PC-9 (cell line): ENCODE measurements at regions not wholly inside any gene's neighbourhood (a gene's known extent, or its start where the extent isn't known, plus 50 kb on each side); places are given as distances from the start of the nearest gene placed in this dataset.

Source experiments
- BruUV-seq: library from RNA; stranded (reverse); fragments of 400-500 nt; replicated peaks from 2 replicates; lab custom pipeline; 2021; lab: Mats Ljungman, UMichigan
- CTCF ChIA-PET: fragments of 300-600 bp; sonication (Branson Sonifier 250); formaldehyde crosslinking; loops from one replicate; lab custom pipeline; 2022; ENCODE audit warnings: antibody characterized with exemption; lab: Charles Lee
- POLR2A ChIA-PET: fragments of 300-600 bp; sonication (Branson Sonifier 250); formaldehyde crosslinking; loops from one replicate; lab custom pipeline; 2022; ENCODE audit warnings: antibody characterized with exemption; ENCODE audit not compliant: unreplicated experiment; lab: Charles Lee
- DNase-seq, 2 experiments: peaks; one replicate each; pipeline versions ENCODE4 v3.0.0 to v3.0.0-alpha.2; 2015 to 2022; ENCODE audit warnings: mixed read lengths in 1 of 2
- H2AFZ ChIP-seq: fragments of 200-600 bp; sonication (generic); 2 replicates; pipeline ENCODE4 v1.8.1; 2017; ENCODE audit warnings: antibody characterized with exemption
- H3F3A ChIP-seq: fragments of 200-600 bp; sonication (generic); 2 replicates; pipeline ENCODE4 v1.8.1; 2017; ENCODE audit warnings: antibody characterized with exemption, mild to moderate bottlenecking, low read depth; ENCODE audit not compliant: insufficient read depth
- H3K27ac ChIP-seq: fragments of 200-600 bp; sonication (generic); 2 replicates; pipeline ENCODE4 v1.6.1; 2016; ENCODE audit warnings: mixed run types
- H3K27me3 ChIP-seq: fragments of 200-600 bp; sonication (generic); 2 replicates; pipeline ENCODE4 v1.6.1; 2016; ENCODE audit warnings: low read depth, mixed run types; ENCODE audit not compliant: insufficient read depth
- H3K36me3 ChIP-seq: fragments of 200-600 bp; sonication (generic); 2 replicates; pipeline ENCODE4 v1.6.1; 2016; ENCODE audit warnings: low read depth, mixed run types
- H3K4me1 ChIP-seq: fragments of 200-600 bp; sonication (generic); replicated peaks from 2 replicates; pipeline ENCODE4 v1.6.1; 2016; ENCODE audit warnings: mixed run types; ENCODE audit not compliant: insufficient read depth
- H3K4me2 ChIP-seq: fragments of 200-600 bp; sonication (generic); 2 replicates; pipeline ENCODE4 v1.6.1; 2017; ENCODE audit warnings: mixed run types
- H3K4me3 ChIP-seq: fragments of 200-600 bp; sonication (generic); 2 replicates; pipeline ENCODE4 v1.6.1; 2016; ENCODE audit warnings: mixed run types
- H3K79me2 ChIP-seq: fragments of 200-600 bp; sonication (generic); 2 replicates; pipeline ENCODE4 v1.6.1; 2017; ENCODE audit warnings: low read depth, mixed run types
- H3K9me2 ChIP-seq: fragments of 200-600 bp; sonication (generic); 2 replicates; pipeline ENCODE4 v1.8.1; 2017; ENCODE audit warnings: mild to moderate bottlenecking; ENCODE audit not compliant: insufficient read depth
- H3K9me3 ChIP-seq: fragments of 200-600 bp; sonication (generic); 2 replicates; pipeline ENCODE4 v1.8.1; 2016; ENCODE audit warnings: low read depth; ENCODE audit not compliant: insufficient read depth
- H4K20me1 ChIP-seq: fragments of 200-600 bp; sonication (generic); 2 replicates; pipeline ENCODE4 v1.8.1; 2017; ENCODE audit not compliant: insufficient read depth
- EZH2 ChIP-seq: fragments of 200-600 bp; sonication (generic); IDR thresholded peaks from 2 replicates; pipeline ENCODE4 v1.8.0; 2017; ENCODE audit warnings: antibody characterized with exemption, low read depth
- intact Hi-C: fragments of 100-400 bp; cut with micrococcal nuclease; formaldehyde crosslinking; loops from one replicate; pipeline ENCODE4 v1.10.0; 2022; ENCODE audit not compliant: unreplicated experiment
- TF ChIP-seq, protein P1 (sequence below): fragments of 200-600 bp; sonication (generic); conservative IDR thresholded peaks from 2 replicates; pipeline ENCODE4 v1.6.1; 2017; ENCODE audit warnings: mixed run types, antibody characterized with exemption, mild to moderate bottlenecking, moderate library complexity

DNA sequence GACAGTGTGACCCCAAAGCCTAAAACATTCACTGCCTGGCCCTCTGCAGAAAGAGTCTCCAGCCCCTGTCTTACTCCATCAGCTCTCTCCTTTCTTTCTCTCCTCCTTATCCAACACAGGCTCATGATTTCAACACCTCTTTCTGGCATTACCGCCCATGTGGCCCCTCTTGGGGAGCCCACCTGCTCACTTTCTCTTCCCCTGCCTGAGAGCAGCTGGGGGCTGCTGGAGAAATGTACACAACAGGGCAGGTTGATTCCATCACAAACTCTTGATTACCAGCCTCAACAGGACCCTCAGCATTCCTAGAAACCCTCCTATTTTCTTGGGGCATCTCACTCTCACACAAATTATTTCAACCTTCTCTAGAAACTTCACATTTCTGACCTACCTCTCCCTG, 98.3 kb downstream of the ABHD5 start:
- no peak overlapping the region for H3K27ac ChIP-seq
- H3K27me3 ChIP-seq = no peaks in the 10 kb centered on the region
- H4K20me1 ChIP-seq = no peaks in the 10 kb centered on the region
- no peak for TF ChIP-seq EZH2
- TF ChIP-seq, protein P1, sequence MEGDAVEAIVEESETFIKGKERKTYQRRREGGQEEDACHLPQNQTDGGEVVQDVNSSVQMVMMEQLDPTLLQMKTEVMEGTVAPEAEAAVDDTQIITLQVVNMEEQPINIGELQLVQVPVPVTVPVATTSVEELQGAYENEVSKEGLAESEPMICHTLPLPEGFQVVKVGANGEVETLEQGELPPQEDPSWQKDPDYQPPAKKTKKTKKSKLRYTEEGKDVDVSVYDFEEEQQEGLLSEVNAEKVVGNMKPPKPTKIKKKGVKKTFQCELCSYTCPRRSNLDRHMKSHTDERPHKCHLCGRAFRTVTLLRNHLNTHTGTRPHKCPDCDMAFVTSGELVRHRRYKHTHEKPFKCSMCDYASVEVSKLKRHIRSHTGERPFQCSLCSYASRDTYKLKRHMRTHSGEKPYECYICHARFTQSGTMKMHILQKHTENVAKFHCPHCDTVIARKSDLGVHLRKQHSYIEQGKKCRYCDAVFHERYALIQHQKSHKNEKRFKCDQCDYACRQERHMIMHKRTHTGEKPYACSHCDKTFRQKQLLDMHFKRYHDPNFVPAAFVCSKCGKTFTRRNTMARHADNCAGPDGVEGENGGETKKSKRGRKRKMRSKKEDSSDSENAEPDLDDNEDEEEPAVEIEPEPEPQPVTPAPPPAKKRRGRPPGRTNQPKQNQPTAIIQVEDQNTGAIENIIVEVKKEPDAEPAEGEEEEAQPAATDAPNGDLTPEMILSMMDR = no peak
- no TSS peak for BruUV-seq
- no peaks in the 10 kb centered on the region for H3K9me2 ChIP-seq
- no peaks in the 10 kb centered on the region for H3K79me2 ChIP-seq
- intact Hi-C loops = no loop called here
- H3K4me1 ChIP-seq = peaks cover 16% of the 10 kb centered on the region
- H3K4me2 ChIP-seq = no peak overlapping the region
- H2AFZ ChIP-seq = no peak overlapping the region
- ChIA-PET CTCF (no interaction called here), POLR2A (no interaction called here)
- H3K36me3 ChIP-seq = no peaks in the 10 kb centered on the region
- no peak for DNase-seq
- no peaks in the 10 kb centered on the region for H3K9me3 ChIP-seq
- H3K4me3 ChIP-seq = no peak overlapping the region
- peaks cover under 1% of the 10 kb centered on the region; the same call in 1 of the 2 replicates for H3F3A ChIP-seq

GRCh38 chr3:43790060-43790459, 99.3 kb downstream of the ABHD5 start:
- Histone ChIP-seq H3K9me2 (no peaks in the 10 kb centered on the region), H2AFZ (no peak overlapping the region), H3K79me2 (no peaks in the 10 kb centered on the region), H3K4me2 (no peak overlapping the region), H3K36me3 (no peaks in the 10 kb centered on the region), H4K20me1 (no peaks in the 10 kb centered on the region), H3K4me1 (peaks cover 26% of the 10 kb centered on the region), H3F3A (peaks cover 9% of the 10 kb centered on the region), H3K27me3 (no peaks in the 10 kb centered on the region), H3K9me3 (no peaks in the 10 kb centered on the region; the same call in 1 of the 2 replicates), H3K4me3 (no peak overlapping the region), H3K27ac (no peak overlapping the region)
- no peak for TF ChIP-seq EZH2
- TF ChIP-seq, protein P1 = no peak
- ChIA-PET POLR2A (no interaction called here), CTCF (no interaction called here)
- no TSS peak for BruUV-seq
- no peak for DNase-seq
- intact Hi-C loops = no loop called here

DNA sequence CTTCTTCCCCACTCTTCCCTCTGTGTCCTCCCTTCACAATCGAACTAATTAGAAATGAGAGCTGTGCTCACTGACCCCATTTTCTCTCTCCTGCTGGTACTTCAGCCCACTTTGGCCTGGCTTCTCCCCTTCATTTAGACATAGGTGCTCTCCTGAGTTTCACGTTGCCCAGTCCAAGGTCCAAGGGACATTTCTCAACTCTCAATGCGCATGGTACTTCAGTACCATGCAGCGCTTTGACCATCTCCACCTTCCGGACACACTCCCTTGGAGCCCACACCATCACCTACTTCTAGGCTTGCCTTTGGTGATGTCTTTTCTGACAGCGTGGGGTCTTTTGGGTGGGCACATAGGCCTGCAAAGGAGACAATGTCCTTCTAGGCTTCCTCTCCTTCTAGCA, 99.7 kb downstream of the ABHD5 start:
- ChIA-PET POLR2A (no interaction called here), CTCF (no interaction called here)
- Histone ChIP-seq H4K20me1 (no peaks in the 10 kb centered on the region), H3K27me3 (no peaks in the 10 kb centered on the region), H2AFZ (no peak overlapping the region), H3K4me3 (no peak overlapping the region), H3K9me3 (no peaks in the 10 kb centered on the region; the same call in 1 of the 2 replicates), H3K79me2 (no peaks in the 10 kb centered on the region), H3K9me2 (no peaks in the 10 kb centered on the region), H3F3A (peaks cover 14% of the 10 kb centered on the region), H3K4me2 (no peak overlapping the region), H3K36me3 (no peaks in the 10 kb centered on the region), H3K27ac (no peak overlapping the region), H3K4me1 (peaks cover 30% of the 10 kb centered on the region)
- no TSS peak for BruUV-seq
- no peak for TF ChIP-seq EZH2
- TF ChIP-seq, protein P1 = no peak
- intact Hi-C loops = no loop called here
- DNase-seq = no peak
